DND-41 (cell line): ENCODE measurements at regions not wholly inside any gene's neighbourhood (a gene's known extent, or its start where the extent isn't known, plus 50 kb on each side); places are given as distances from the start of the nearest gene placed in this dataset.

Experiments
- ATAC-seq: fragments of 200-7000 bp; cut with Tn5 transposase; 3 replicates; pipeline ENCODE4 v1.9.1; 2021; ENCODE audit warnings: low read depth; ENCODE audit not compliant: insufficient read depth
- DNase-seq: peaks from one replicate; pipeline ENCODE4 v3.0.0-alpha.2; 2020
- H2AFZ ChIP-seq: 2 replicates; pipeline ENCODE4 v1.6.0; 2012; ENCODE audit warnings: low read depth, low read length
- H3K27ac ChIP-seq: 2 replicates; pipeline ENCODE4 v1.5.1; 2012; ENCODE audit warnings: low read length, inconsistent platforms
- H3K27me3 ChIP-seq: fragments of 200-600 bp; sonication (generic); 2 replicates; pipeline ENCODE4 v1.6.0; 2012; ENCODE audit warnings: low read length, mild to moderate bottlenecking, inconsistent platforms; ENCODE audit not compliant: insufficient read depth, poor library complexity
- H3K36me3 ChIP-seq: 2 replicates; pipeline ENCODE4 v1.5.1; 2012; ENCODE audit warnings: low read length, inconsistent platforms; ENCODE audit not compliant: insufficient read depth
- H3K4me1 ChIP-seq: 2 replicates; pipeline ENCODE4 v1.5.1; 2012; ENCODE audit warnings: mild to moderate bottlenecking, low read length; ENCODE audit not compliant: insufficient read depth
- H3K4me2 ChIP-seq: 2 replicates; pipeline ENCODE4 v1.6.0; 2012; ENCODE audit warnings: mild to moderate bottlenecking, moderate library complexity, low read length, inconsistent platforms; ENCODE audit not compliant: insufficient read depth
- H3K4me3 ChIP-seq, 2 experiments: fragments of 200-600 bp in 1 of 2; shearing (Covaris generic) in 1 of 2; 2 replicates each; pipeline ENCODE4 v1.5.1; 2012 to 2016; ENCODE audit warnings: inconsistent platforms in 2 of 2, low read length in 2 of 2, mild to moderate bottlenecking in 2 of 2, low read depth in 1 of 2, moderate library complexity in 1 of 2
- H3K79me2 ChIP-seq: 2 replicates; pipeline ENCODE4 v1.6.0; 2012; ENCODE audit warnings: low read length, inconsistent platforms; ENCODE audit not compliant: insufficient read depth
- H3K9ac ChIP-seq: 2 replicates; pipeline ENCODE4 v1.6.0; 2012; ENCODE audit warnings: low read depth, mild to moderate bottlenecking, inconsistent platforms, low read length, moderate library complexity
- H3K9me3 ChIP-seq: 2 replicates; pipeline ENCODE4 v1.5.1; 2012; ENCODE audit warnings: low read length, moderate library complexity, mild to moderate bottlenecking, inconsistent platforms; ENCODE audit not compliant: insufficient read depth, severe bottlenecking
- H4K20me1 ChIP-seq: 2 replicates; pipeline ENCODE4 v1.6.0; 2012; ENCODE audit warnings: low read length; ENCODE audit not compliant: insufficient read depth
- EZH2 ChIP-seq: IDR thresholded peaks from 3 replicates; pipeline ENCODE4 v1.6.1; 2012; ENCODE audit warnings: borderline replicate concordance, low read depth, mild to moderate bottlenecking, moderate library complexity, low read length, inconsistent platforms; ENCODE audit not compliant: severe bottlenecking
- TF ChIP-seq, protein P1 (sequence below): IDR thresholded peaks from 2 replicates; pipeline ENCODE4 v1.5.1; 2012; ENCODE audit warnings: borderline replicate concordance, low read length, moderate library complexity, mild to moderate bottlenecking; ENCODE audit not compliant: poor library complexity, severe bottlenecking; ENCODE audit errors: extremely low read depth

DNA sequence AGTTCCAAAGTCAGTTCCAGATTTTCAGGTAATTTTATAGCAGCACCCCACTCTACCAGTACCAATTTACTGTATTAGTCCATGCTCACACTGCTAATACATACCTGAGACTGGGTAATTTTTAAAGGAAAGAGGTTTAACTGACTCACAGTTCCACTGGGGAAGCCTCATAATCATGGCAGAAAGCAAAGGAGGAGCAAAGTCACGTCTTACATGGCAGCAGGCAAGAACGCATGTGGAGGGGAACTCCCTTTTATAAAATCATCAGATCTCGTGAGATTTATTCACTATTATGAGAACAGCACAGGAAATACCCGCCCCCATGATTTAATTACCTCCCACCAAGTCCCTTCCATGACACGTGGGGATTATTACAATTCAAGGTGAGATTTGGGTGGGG, 142.4 kb downstream of the AHR start:
- ATAC-seq (no peak), DNase-seq (no peak)
- no peak overlapping the region for H2AFZ ChIP-seq
- H3K4me3 ChIP-seq: no peak overlapping the region
- no peak overlapping the region for H3K27ac ChIP-seq
- H4K20me1 ChIP-seq: no peaks in the 10 kb centered on the region
- H3K9ac ChIP-seq: no peak overlapping the region
- H3K79me2 ChIP-seq: no peaks in the 10 kb centered on the region
- no peak overlapping the region for H3K4me2 ChIP-seq
- H3K4me1 ChIP-seq: no peaks in the 10 kb centered on the region
- TF ChIP-seq, protein P1, sequence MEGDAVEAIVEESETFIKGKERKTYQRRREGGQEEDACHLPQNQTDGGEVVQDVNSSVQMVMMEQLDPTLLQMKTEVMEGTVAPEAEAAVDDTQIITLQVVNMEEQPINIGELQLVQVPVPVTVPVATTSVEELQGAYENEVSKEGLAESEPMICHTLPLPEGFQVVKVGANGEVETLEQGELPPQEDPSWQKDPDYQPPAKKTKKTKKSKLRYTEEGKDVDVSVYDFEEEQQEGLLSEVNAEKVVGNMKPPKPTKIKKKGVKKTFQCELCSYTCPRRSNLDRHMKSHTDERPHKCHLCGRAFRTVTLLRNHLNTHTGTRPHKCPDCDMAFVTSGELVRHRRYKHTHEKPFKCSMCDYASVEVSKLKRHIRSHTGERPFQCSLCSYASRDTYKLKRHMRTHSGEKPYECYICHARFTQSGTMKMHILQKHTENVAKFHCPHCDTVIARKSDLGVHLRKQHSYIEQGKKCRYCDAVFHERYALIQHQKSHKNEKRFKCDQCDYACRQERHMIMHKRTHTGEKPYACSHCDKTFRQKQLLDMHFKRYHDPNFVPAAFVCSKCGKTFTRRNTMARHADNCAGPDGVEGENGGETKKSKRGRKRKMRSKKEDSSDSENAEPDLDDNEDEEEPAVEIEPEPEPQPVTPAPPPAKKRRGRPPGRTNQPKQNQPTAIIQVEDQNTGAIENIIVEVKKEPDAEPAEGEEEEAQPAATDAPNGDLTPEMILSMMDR: no peak
- no peak for TF ChIP-seq EZH2
- no peaks in the 10 kb centered on the region for H3K9me3 ChIP-seq
- no peaks in the 10 kb centered on the region for H3K36me3 ChIP-seq
- H3K27me3 ChIP-seq: no peaks in the 10 kb centered on the region

DNA sequence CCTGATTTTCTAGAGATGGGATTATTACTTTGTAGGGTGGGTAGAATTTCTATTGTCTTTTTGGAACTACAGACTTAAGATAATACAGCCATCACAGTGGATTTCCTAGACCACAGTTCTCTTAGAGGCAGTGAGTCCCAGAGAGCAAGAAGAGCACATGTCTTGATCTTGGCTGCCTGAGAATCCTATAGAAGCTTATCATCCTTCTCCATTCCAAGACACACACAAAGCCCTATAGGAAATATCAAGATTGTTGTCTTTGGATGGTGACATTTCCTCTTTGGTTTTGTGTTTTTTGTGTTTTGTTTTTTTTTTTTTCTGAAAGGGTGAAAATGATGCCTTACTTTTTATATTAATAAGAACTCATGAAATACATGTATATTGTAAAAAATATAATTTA, 143.1 kb downstream of the AHR start:
- no peak overlapping the region for H3K4me2 ChIP-seq
- no peak overlapping the region for H3K9ac ChIP-seq
- no peak overlapping the region for H2AFZ ChIP-seq
- H3K27me3 ChIP-seq: no peaks in the 10 kb centered on the region
- no peak for ATAC-seq
- no peak overlapping the region for H3K4me3 ChIP-seq
- H3K4me1 ChIP-seq: no peaks in the 10 kb centered on the region
- H3K36me3 ChIP-seq: no peaks in the 10 kb centered on the region
- H3K27ac ChIP-seq: no peak overlapping the region
- TF ChIP-seq, protein P1: no peak
- no peaks in the 10 kb centered on the region for H3K9me3 ChIP-seq
- H3K79me2 ChIP-seq: no peaks in the 10 kb centered on the region
- DNase-seq: no peak
- H4K20me1 ChIP-seq: no peaks in the 10 kb centered on the region

DNA sequence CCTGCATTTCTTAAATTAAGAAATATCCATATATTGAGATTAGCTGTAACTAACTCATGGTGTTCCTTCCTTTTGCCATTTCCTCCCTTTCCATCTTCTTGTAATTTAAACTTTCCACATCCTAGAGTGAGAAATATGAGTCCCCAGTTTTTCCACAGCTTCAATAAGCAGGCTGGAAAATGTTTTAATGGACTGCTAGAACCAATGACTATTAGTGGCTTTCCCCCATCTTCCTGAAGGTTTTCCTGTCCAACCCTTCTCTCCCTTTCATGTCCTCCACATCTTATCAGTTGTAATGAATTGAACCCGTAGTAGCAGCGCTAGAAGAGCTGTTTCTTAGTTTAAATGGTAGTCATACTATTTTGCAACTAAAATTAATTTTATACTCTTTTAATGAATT, 145.7 kb downstream of the AHR start:
- no peak for DNase-seq
- Histone ChIP-seq H3K27me3 (no peaks in the 10 kb centered on the region), H3K4me3 (no peak overlapping the region), H3K4me1 (no peaks in the 10 kb centered on the region), H4K20me1 (no peaks in the 10 kb centered on the region), H3K36me3 (no peaks in the 10 kb centered on the region), H3K4me2 (no peak overlapping the region), H2AFZ (no peak overlapping the region), H3K27ac (no peak overlapping the region), H3K9ac (no peak overlapping the region), H3K9me3 (no peaks in the 10 kb centered on the region), H3K79me2 (no peaks in the 10 kb centered on the region)
- no peak for ATAC-seq
- TF ChIP-seq, protein P1: no peak
- no peak for TF ChIP-seq EZH2

DNA sequence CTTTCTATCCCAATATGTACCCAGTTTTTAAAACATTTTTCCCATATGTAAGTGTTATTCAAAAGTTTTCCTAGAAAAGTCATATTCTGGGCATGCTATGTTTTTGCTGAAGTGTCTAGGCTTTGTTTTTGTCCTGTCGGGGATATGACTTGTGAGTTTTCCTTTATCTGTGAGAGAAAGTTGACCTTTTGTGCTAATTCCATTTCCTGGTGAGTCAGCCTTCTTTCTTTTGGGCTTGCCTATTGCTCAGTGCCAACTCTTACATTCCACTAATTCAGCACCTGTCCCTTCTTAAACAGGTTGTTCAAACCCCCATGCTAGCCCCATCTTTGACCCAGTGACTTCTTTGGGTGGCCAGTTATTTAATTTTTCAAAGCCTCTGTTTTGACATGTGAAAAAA, 146.2 kb downstream of the AHR start:
- H3K9me3 ChIP-seq: no peaks in the 10 kb centered on the region
- TF ChIP-seq, protein P1: no peak
- TF ChIP-seq EZH2: no peak

More for the DNA sequence above, 146.2 kb downstream of the AHR start:
- Histone ChIP-seq H3K27ac (no peak overlapping the region), H3K4me2 (no peak overlapping the region), H3K27me3 (no peaks in the 10 kb centered on the region), H3K4me3 (no peak overlapping the region), H3K9ac (no peak overlapping the region), H3K79me2 (no peaks in the 10 kb centered on the region), H4K20me1 (no peaks in the 10 kb centered on the region), H2AFZ (no peak overlapping the region), H3K4me1 (no peaks in the 10 kb centered on the region), H3K36me3 (no peaks in the 10 kb centered on the region)
- DNase-seq (no peak), ATAC-seq (no peak)
